ENCODE measurements at regions not wholly inside any gene's neighbourhood (a gene's known extent, or its start where the extent isn't known, plus 50 kb on each side); places are given as distances from the start of the nearest gene placed in this dataset.

- Histone ChIP-seq H4K20me1 (ENCODE audit: insufficient read depth, poor library complexity, severe bottlenecking) (no peaks in the 10 kb centered on the region), H3K79me2 (no peaks in the 10 kb centered on the region), H3K9me2 (replicated peaks; ENCODE audit: insufficient read depth) (no peaks in the 10 kb centered on the region), H3K27ac (no peak overlapping the region), H3K4me2 (no peak overlapping the region), H3K9me3 (ENCODE audit: low read depth) (no peaks in the 10 kb centered on the region), H3K36me3 (replicated peaks; ENCODE audit: insufficient read depth, low read depth) (no peaks in the 10 kb centered on the region), H3K4me1 (ENCODE audit: insufficient read depth) (peaks cover 6% of the 10 kb centered on the region), H3K27me3 (no peaks in the 10 kb centered on the region), H3K4me3 (no peak overlapping the region), H2AFZ (no peak overlapping the region)
- TF ChIP-seq EZH2 (IDR thresholded peaks at IDR 0.05; ENCODE audit: borderline replicate concordance) = no peak
- no peak for TF ChIP-seq EZH2phosphoT487 (IDR thresholded peaks at IDR 0.05; ENCODE audit: low read depth, severe bottlenecking, unreplicated experiment)
- TF ChIP-seq CTCF (IDR thresholded peaks at IDR 0.05; ENCODE audit: poor library complexity) = no peak
- no peak for DNase-seq (ENCODE audit: low spot score)
- 80% methylated on average over 2 of the region's 2 CpGs for WGBS (ENCODE audit: low lambda C conversion rate, missing lambda C conversion rate)
Observed at GRCh38 chr1:193755441-193755840, 569.0 kb upstream of the B3GALT2 start.

- 100% methylated on average over 1 of the region's 1 CpG for WGBS (ENCODE audit: low lambda C conversion rate, missing lambda C conversion rate)
- Histone ChIP-seq H3K27ac (no peak overlapping the region), H2AFZ (no peak overlapping the region), H3K27me3 (no peaks in the 10 kb centered on the region), H3K4me3 (no peak overlapping the region), H3K36me3 (replicated peaks; ENCODE audit: insufficient read depth, low read depth) (no peaks in the 10 kb centered on the region), H4K20me1 (ENCODE audit: insufficient read depth, poor library complexity, severe bottlenecking) (no peaks in the 10 kb centered on the region), H3K4me1 (ENCODE audit: insufficient read depth) (peaks cover 6% of the 10 kb centered on the region), H3K9me3 (ENCODE audit: low read depth) (no peaks in the 10 kb centered on the region), H3K79me2 (no peaks in the 10 kb centered on the region), H3K9me2 (replicated peaks; ENCODE audit: insufficient read depth) (no peaks in the 10 kb centered on the region), H3K4me2 (no peak overlapping the region)
- no peak for DNase-seq (ENCODE audit: low spot score)
- TF ChIP-seq EZH2phosphoT487 (IDR thresholded peaks at IDR 0.05; ENCODE audit: low read depth, severe bottlenecking, unreplicated experiment) (no peak), CTCF (IDR thresholded peaks at IDR 0.05; ENCODE audit: poor library complexity) (no peak), EZH2 (IDR thresholded peaks at IDR 0.05; ENCODE audit: borderline replicate concordance) (no peak)
Observed at GRCh38 chr1:193754732-193755427, 568.5 kb upstream of the B3GALT2 start.

- Histone ChIP-seq H3K4me1 (ENCODE audit: insufficient read depth) (peaks cover 6% of the 10 kb centered on the region), H3K9me3 (ENCODE audit: low read depth) (no peaks in the 10 kb centered on the region), H3K27me3 (no peaks in the 10 kb centered on the region), H3K36me3 (replicated peaks; ENCODE audit: insufficient read depth, low read depth) (no peaks in the 10 kb centered on the region), H2AFZ (no peak overlapping the region), H3K9me2 (replicated peaks; ENCODE audit: insufficient read depth) (no peaks in the 10 kb centered on the region), H4K20me1 (ENCODE audit: insufficient read depth, poor library complexity, severe bottlenecking) (no peaks in the 10 kb centered on the region), H3K27ac (no peak overlapping the region), H3K79me2 (no peaks in the 10 kb centered on the region), H3K4me2 (no peak overlapping the region), H3K4me3 (no peak overlapping the region)
- TF ChIP-seq EZH2phosphoT487 (IDR thresholded peaks at IDR 0.05; ENCODE audit: low read depth, severe bottlenecking, unreplicated experiment) = no peak
- no peak for TF ChIP-seq EZH2 (IDR thresholded peaks at IDR 0.05; ENCODE audit: borderline replicate concordance)
- WGBS (ENCODE audit: low lambda C conversion rate, missing lambda C conversion rate) = 100% methylated on average over 2 of the region's 2 CpGs
- no peak for DNase-seq (ENCODE audit: low spot score)
Observed at GRCh38 chr1:193754151-193754550, 567.7 kb upstream of the B3GALT2 start.

GRCh38 chr1:193753038-193753756 is 566.8 kb upstream of the B3GALT2 start:
- no peak overlapping the region for H3K4me3 ChIP-seq
- H3K27ac ChIP-seq = peak overlapping the region; percentile 65
- H2AFZ ChIP-seq = no peak overlapping the region
- WGBS (ENCODE audit: low lambda C conversion rate, missing lambda C conversion rate) = 51% methylated on average over 5 of the region's 5 CpGs
- H3K36me3 ChIP-seq (replicated peaks; ENCODE audit: insufficient read depth, low read depth) = no peaks in the 10 kb centered on the region
- no peaks in the 10 kb centered on the region for H3K27me3 ChIP-seq
- H3K4me2 ChIP-seq = peak overlapping the region; percentile 28
- H4K20me1 ChIP-seq (ENCODE audit: insufficient read depth, poor library complexity, severe bottlenecking) = no peaks in the 10 kb centered on the region
- H3K79me2 ChIP-seq = no peaks in the 10 kb centered on the region
- TF ChIP-seq EZH2phosphoT487 (IDR thresholded peaks at IDR 0.05; ENCODE audit: low read depth, severe bottlenecking, unreplicated experiment) (no peak), EZH2 (IDR thresholded peaks at IDR 0.05; ENCODE audit: borderline replicate concordance) (no peak), CTCF (IDR thresholded peaks at IDR 0.05; ENCODE audit: poor library complexity) (no peak)
- no peaks in the 10 kb centered on the region for H3K9me3 ChIP-seq (ENCODE audit: low read depth)
- no peaks in the 10 kb centered on the region for H3K9me2 ChIP-seq (replicated peaks; ENCODE audit: insufficient read depth)
- peaks cover 6% of the 10 kb centered on the region for H3K4me1 ChIP-seq (ENCODE audit: insufficient read depth)
- DNase-seq (ENCODE audit: low spot score) = peak; percentile 17
